Uterus (tissue), 2 donors: ENCODE measurements at regions not wholly inside any gene's neighbourhood (a gene's known extent, or its start where the extent isn't known, plus 50 kb on each side); places are given as distances from the start of the nearest gene placed in this dataset.

ENCODE experiments used
- POLR2A ChIP-seq, 2 donors: fragments of 450-650 bp; IDR thresholded peaks; one replicate each; pipeline ENCODE4 v1.6.1; 2016; ENCODE audit warnings: antibody characterized with exemption in 2 of 2, mild to moderate bottlenecking in 1 of 2, moderate library complexity in 1 of 2
- TF ChIP-seq, protein P1 (sequence below), 4 experiments: fragments of 200-600 bp in 2 of 4; fragments of 450-650 bp in 2 of 4; sonication (generic) in 2 of 4; IDR thresholded peaks; one replicate each; pipeline ENCODE4 v1.5.1; 2016 to 2019; ENCODE audit warnings: antibody characterized with exemption in 4 of 4, mild to moderate bottlenecking in 2 of 4, moderate library complexity in 1 of 4

- TF ChIP-seq, protein P1, sequence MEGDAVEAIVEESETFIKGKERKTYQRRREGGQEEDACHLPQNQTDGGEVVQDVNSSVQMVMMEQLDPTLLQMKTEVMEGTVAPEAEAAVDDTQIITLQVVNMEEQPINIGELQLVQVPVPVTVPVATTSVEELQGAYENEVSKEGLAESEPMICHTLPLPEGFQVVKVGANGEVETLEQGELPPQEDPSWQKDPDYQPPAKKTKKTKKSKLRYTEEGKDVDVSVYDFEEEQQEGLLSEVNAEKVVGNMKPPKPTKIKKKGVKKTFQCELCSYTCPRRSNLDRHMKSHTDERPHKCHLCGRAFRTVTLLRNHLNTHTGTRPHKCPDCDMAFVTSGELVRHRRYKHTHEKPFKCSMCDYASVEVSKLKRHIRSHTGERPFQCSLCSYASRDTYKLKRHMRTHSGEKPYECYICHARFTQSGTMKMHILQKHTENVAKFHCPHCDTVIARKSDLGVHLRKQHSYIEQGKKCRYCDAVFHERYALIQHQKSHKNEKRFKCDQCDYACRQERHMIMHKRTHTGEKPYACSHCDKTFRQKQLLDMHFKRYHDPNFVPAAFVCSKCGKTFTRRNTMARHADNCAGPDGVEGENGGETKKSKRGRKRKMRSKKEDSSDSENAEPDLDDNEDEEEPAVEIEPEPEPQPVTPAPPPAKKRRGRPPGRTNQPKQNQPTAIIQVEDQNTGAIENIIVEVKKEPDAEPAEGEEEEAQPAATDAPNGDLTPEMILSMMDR (IDR thresholded peaks at IDR 0.05) = no peak
- no peak for TF ChIP-seq POLR2A (IDR thresholded peaks at IDR 0.05)
Measured at GRCh38 chr20:24129641-24130040, 141.1 kb upstream of the GGTLC1 start.
